Esophagus squamous epithelium (tissue), 5 donors: ENCODE measurements at regions not wholly inside any gene's neighbourhood (a gene's known extent, or its start where the extent isn't known, plus 50 kb on each side); places are given as distances from the start of the nearest gene placed in this dataset.
"Not testable (repeated sequence)": the region's sequence is repeated elsewhere in the genome, so short reads cannot be mapped to it uniquely, and the experiment has no call there.

Experiments used
- DNase-seq: peaks from one replicate; lab custom pipeline; 2025; lab: John Stamatoyannopoulos, UW
- H3K27ac ChIP-seq, 4 donors: fragments of 200-600 bp; sonication (generic); one replicate each; pipeline ENCODE4 v1.5.1; 2016 to 2019; ENCODE audit warnings: mild to moderate bottlenecking in 1 of 4
- H3K27me3 ChIP-seq, 4 donors: fragments of 200-600 bp; sonication (generic); 1 replicate in 3 of 4; 2 replicates in 1 of 4; pipeline versions ENCODE4 v1.5.1 to v1.6.0; 2017 to 2021; ENCODE audit warnings: antibody characterized with exemption in 1 of 4
- H3K36me3 ChIP-seq, 3 donors: fragments of 200-600 bp; sonication (generic); one replicate each; pipeline ENCODE4 v1.5.1; 2016 to 2019
- H3K4me1 ChIP-seq, 3 donors: fragments of 200-600 bp; sonication (generic); one replicate each; pipeline ENCODE4 v1.5.1; 2017 to 2019
- H3K4me3 ChIP-seq, 4 donors: fragments of 200-600 bp; sonication (generic); 1 replicate in 3 of 4; 2 replicates in 1 of 4; pipeline ENCODE4 v1.5.1; 2016 to 2019; ENCODE audit warnings: mild to moderate bottlenecking in 2 of 4, moderate library complexity in 1 of 4
- H3K9me3 ChIP-seq, 3 donors: fragments of 200-600 bp; sonication (generic); one replicate each; pipeline ENCODE4 v1.5.1; 2016 to 2019
- POLR2A ChIP-seq, 4 donors: fragments of 450-650 bp; IDR thresholded peaks; one replicate each; pipeline ENCODE4 v1.6.1; 2017; ENCODE audit warnings: antibody characterized with exemption in 4 of 4, mild to moderate bottlenecking in 4 of 4, moderate library complexity in 3 of 4
- WGBS, 2 donors: methylation state at CpG; one replicate each; pipeline ENCODE4 v1.1.5; 2018; 5-methylcytosine and 5-hydroxymethylcytosine counted together
- intact Hi-C: fragments of 100-400 bp; cut with DNase I; formaldehyde crosslinking; loops from one replicate; pipeline ENCODE4 v1.15.0; 2022
- TF ChIP-seq, protein P1 (sequence below), 6 experiments: fragments of 450-650 bp in 4 of 6; fragments of 200-600 bp in 2 of 6; sonication (generic) in 2 of 6; IDR thresholded peaks; one replicate each; pipeline ENCODE4 v1.5.1; 2016 to 2019; ENCODE audit warnings: antibody characterized with exemption in 6 of 6, mild to moderate bottlenecking in 4 of 6, moderate library complexity in 4 of 6
- donor health status: DM: yes; HTN: yes; CAD: no.

DNA sequence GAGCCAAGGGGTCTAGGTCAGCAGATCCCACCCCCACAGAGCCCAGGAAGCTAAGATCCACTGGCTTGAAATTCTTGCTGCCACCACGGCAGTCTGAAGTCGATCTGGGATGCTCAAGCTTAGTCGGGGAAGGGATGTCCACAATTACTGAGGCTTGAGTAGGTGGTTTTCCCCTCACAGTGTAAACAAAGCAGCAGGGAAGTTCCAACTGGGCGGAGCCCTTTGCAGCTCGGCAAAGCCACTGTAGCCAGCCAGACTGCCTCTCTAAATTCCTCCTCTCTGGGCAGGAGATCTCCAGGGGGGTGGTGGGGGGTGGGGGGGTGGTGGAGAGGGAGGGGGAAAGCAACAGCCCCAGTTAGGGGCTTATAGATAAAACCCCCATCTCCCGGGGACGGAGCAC is 419.5 kb downstream of the NUP35 start:
- DNase-seq, result no peak
- no peaks in the 10 kb centered on the region for H3K36me3 ChIP-seq
- H3K9me3 ChIP-seq, result peaks cover 0 to 8% (median 4%) of the 10 kb centered on the region in 3 donors
- no peaks in the 10 kb centered on the region for H3K4me1 ChIP-seq
- TF ChIP-seq, protein P1, sequence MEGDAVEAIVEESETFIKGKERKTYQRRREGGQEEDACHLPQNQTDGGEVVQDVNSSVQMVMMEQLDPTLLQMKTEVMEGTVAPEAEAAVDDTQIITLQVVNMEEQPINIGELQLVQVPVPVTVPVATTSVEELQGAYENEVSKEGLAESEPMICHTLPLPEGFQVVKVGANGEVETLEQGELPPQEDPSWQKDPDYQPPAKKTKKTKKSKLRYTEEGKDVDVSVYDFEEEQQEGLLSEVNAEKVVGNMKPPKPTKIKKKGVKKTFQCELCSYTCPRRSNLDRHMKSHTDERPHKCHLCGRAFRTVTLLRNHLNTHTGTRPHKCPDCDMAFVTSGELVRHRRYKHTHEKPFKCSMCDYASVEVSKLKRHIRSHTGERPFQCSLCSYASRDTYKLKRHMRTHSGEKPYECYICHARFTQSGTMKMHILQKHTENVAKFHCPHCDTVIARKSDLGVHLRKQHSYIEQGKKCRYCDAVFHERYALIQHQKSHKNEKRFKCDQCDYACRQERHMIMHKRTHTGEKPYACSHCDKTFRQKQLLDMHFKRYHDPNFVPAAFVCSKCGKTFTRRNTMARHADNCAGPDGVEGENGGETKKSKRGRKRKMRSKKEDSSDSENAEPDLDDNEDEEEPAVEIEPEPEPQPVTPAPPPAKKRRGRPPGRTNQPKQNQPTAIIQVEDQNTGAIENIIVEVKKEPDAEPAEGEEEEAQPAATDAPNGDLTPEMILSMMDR (IDR thresholded peaks at IDR 0.05), result no peak
- 42% methylated on average over 6 of the region's 7 CpGs; no CpG with 5 or more reads in 1 of the 2 donors for WGBS, 2 donors
- intact Hi-C loops, result no loop called here
- no peak overlapping the region for H3K27ac ChIP-seq
- no peak overlapping the region for H3K4me3 ChIP-seq
- no peaks in the 10 kb centered on the region for H3K27me3 ChIP-seq

DNA sequence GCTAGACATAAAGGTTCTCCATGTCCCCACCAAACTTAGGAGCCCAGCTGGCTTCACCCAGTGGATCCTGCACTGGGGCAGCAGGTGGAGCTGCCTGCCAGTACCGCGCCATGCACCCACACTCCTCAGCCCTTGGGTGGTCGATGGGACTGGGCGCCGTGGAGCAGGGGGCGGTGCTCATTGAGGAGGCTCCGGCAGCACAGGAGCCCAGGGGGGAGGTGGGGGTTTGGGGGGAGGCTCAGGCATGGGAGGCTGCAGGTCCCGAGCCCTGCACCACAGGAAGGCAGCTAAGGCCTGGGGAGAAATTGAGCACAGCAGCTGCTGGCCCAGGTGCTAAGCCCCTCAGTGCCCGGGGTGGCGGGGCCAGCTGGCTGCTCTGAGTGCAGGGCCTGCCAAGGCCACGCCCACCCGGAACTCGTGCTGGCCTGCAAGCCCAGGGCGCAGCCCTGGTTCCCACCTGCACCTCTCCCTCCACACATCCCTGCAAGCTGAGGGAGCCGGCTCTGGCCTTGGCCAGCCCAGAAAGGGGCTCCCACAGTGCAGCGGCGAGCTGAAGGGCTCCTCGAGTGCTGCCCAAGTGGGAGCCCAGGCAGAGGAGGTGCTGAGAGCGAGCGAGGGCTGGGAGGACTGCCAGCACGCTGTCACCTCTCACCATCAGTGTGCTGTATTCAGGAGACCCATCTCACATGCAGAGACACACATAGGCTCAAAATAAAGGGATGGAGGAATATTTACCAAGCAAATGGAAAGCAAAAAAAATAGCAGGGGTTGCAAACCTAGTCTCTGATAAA is 422.5 kb downstream of the NUP35 start:
- H3K4me3 ChIP-seq, H3K9me3 ChIP-seq, DNase-seq, H3K27ac ChIP-seq, H3K27me3 ChIP-seq, H3K4me1 ChIP-seq, intact Hi-C loops, H3K36me3 ChIP-seq: not testable (repeated sequence)
- 70 to 80% methylated on average over 1 to 2 of the region's 21 CpGs for WGBS, 2 donors

DNA sequence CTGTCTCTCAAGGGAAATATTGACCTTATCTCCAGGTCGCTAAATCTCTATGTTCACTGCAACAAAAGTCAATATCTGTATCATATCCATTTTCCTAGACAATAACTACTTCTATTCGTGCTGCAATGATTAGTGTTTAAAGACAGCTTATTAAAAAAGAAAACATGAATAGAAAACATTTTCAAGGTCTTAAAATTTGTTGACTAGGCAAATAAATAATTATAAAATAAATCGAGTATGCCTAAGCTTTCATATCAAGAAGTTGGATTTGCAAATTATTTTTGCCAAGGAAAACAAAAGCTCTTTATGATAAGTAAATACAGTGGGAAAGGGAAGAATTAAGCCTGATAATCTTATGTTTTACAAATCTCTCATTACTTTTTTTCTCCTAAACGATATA is 428.5 kb downstream of the NUP35 start:
- intact Hi-C loops, result no loop called here
- no peaks in the 10 kb centered on the region for H3K9me3 ChIP-seq
- DNase-seq, result no peak
- TF ChIP-seq, protein P1 (IDR thresholded peaks at IDR 0.05), result no peak
- no peak for TF ChIP-seq POLR2A (IDR thresholded peaks at IDR 0.05)
- H3K27me3 ChIP-seq, result no peaks in the 10 kb centered on the region
- H3K27ac ChIP-seq, result no peak overlapping the region
- no peaks in the 10 kb centered on the region for H3K4me1 ChIP-seq
- H3K36me3 ChIP-seq, result no peaks in the 10 kb centered on the region
- no peak overlapping the region for H3K4me3 ChIP-seq
- WGBS, 2 donors, result 42 to 58% methylated on average over 4 of the region's 4 CpGs

DNA sequence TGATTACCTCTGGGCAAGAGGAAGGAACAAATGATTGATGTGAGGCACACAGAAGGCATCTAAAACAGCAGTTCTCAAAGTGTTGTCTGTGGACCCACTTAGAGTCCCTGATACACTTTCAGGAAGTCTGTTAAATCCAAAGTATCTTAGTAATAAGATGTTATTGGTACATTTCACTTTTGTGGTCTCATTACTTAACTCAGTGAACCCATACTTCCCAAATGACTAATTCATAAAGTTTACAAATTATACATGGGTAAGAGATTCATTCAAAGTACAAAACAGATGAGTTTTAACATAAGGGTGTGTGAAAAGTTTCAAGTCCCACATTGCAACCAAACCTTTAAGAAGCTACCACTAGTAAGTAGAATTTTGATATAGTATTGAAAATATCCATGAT is 440.5 kb downstream of the NUP35 start:
- intact Hi-C loops, result no loop called here
- H3K4me1 ChIP-seq, result no peaks in the 10 kb centered on the region

DNA sequence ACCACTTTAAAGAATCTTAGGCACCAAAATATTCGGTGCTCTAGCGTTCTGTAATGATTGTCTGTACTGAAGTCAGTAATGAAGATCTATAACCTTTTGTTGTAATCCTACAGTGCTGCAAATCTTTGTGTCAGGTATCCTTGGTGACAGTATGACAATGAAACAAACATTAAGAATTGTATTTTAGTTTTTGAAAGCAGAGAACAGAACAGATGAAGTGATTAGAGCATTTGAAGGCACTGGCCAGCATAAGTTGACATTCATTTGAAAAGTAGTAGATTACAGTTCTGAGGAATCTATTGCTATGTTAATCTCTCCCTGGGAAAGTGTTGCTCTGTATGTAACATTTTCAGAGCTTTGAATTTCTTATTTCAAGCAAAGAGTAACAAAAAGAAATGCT is 451.2 kb downstream of the NUP35 start:
- Histone ChIP-seq H3K27ac (no peak overlapping the region), H3K9me3 (no peaks in the 10 kb centered on the region), H3K4me3 (no peak overlapping the region), H3K27me3 (no peaks in the 10 kb centered on the region), H3K4me1 (no peaks in the 10 kb centered on the region), H3K36me3 (no peaks in the 10 kb centered on the region)
- TF ChIP-seq, protein P1 (IDR thresholded peaks at IDR 0.05), result no peak
- no peak for TF ChIP-seq POLR2A (IDR thresholded peaks at IDR 0.05)
- intact Hi-C loops, result no loop called here
- DNase-seq, result no peak
- WGBS, 2 donors, result 40 to 56% methylated on average over 2 of the region's 2 CpGs

More for the DNA sequence above, 440.5 kb downstream of the NUP35 start:
- no peaks in the 10 kb centered on the region for H3K9me3 ChIP-seq
- DNase-seq, result no peak
- no peaks in the 10 kb centered on the region for H3K27me3 ChIP-seq
- no peak overlapping the region for H3K4me3 ChIP-seq
- TF ChIP-seq POLR2A (IDR thresholded peaks at IDR 0.05), result no peak
- H3K27ac ChIP-seq, result no peak overlapping the region
- no peaks in the 10 kb centered on the region for H3K36me3 ChIP-seq

DNA sequence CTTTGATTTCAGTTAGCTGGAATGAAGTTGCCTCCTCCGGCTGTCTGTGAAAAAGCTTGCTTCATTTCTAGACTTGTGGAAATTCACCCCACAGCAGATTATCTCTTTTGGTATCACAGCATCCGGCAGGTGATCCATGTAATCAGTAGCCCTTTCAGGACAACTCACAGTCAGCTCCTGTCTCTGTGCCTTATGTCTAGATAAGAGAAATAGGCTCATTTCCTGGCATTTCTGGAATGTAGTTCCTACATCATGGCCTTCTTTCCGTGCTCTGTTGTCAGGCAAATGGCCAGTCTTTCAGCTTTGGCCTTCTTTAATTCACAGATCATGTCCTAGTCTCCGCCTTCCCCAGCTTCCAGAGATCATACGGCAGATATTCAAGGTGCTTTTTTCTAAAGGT is 455.4 kb downstream of the NUP35 start:
- no peaks in the 10 kb centered on the region for H3K9me3 ChIP-seq
- no peaks in the 10 kb centered on the region for H3K36me3 ChIP-seq
- no peaks in the 10 kb centered on the region for H3K4me1 ChIP-seq
- TF ChIP-seq POLR2A (IDR thresholded peaks at IDR 0.05), result no peak
- TF ChIP-seq, protein P1 (IDR thresholded peaks at IDR 0.05), result no peak
- intact Hi-C loops, result no loop called here
- H3K27ac ChIP-seq, result no peak overlapping the region
- no peaks in the 10 kb centered on the region for H3K27me3 ChIP-seq
- 62 to 66% methylated on average over 5 of the region's 5 CpGs for WGBS, 2 donors
- DNase-seq, result no peak
- H3K4me3 ChIP-seq, result no peak overlapping the region
